Retinal pigment epithelial cell (primary cell): ENCODE measurements at regions not wholly inside any gene's neighbourhood (a gene's known extent, or its start where the extent isn't known, plus 50 kb on each side); places are given as distances from the start of the nearest gene placed in this dataset.

Source experiments
- DNase-seq: peaks from one replicate; pipeline ENCODE4 v3.0.0-alpha.2; 2010; ENCODE audit warnings: low read depth
- H3K4me3 ChIP-seq: 2 replicates; pipeline ENCODE4 v1.5.1; 2011; ENCODE audit warnings: mild to moderate bottlenecking, low read length, control low read depth, moderate library complexity
- CTCF ChIP-seq: conservative IDR thresholded peaks from 2 replicates; pipeline ENCODE4 v1.5.1; 2011; ENCODE audit warnings: low read depth, low read length, control low read depth, inconsistent platforms

- no peak for DNase-seq
- no peak overlapping the region for H3K4me3 ChIP-seq
Measured at GRCh38 chr1:192476802-192477298, 98.7 kb upstream of the RGS1 start.

GRCh38 chr1:192477630-192478029 is 97.9 kb upstream of the RGS1 start:
- DNase-seq = no peak
- TF ChIP-seq CTCF = peak; percentile 45
- H3K4me3 ChIP-seq = no peak overlapping the region

More at GRCh38 chr1:192476802-192477298, 98.7 kb upstream of the RGS1 start:
- no peak for TF ChIP-seq CTCF

- no peak for TF ChIP-seq CTCF
- peak; percentile 87 for DNase-seq
- H3K4me3 ChIP-seq = no peak overlapping the region
Measured at GRCh38 chr1:192485692-192486436, 89.7 kb upstream of the RGS1 start.

GRCh38 chr1:192488058-192488457 is 87.5 kb upstream of the RGS1 start:
- TF ChIP-seq CTCF = peak; percentile 31

GRCh38 chr1:192489047-192489446 is 86.5 kb upstream of the RGS1 start:
- H3K4me3 ChIP-seq = no peak overlapping the region
- TF ChIP-seq CTCF = no peak
- no peak for DNase-seq

More at GRCh38 chr1:192488058-192488457, 87.5 kb upstream of the RGS1 start:
- DNase-seq = no peak
- no peak overlapping the region for H3K4me3 ChIP-seq

- TF ChIP-seq CTCF = no peak
- peak; percentile 79 for DNase-seq
- H3K4me3 ChIP-seq = no peak overlapping the region
Measured at GRCh38 chr1:192489748-192490147, 85.8 kb upstream of the RGS1 start.
